C1 segment of cervical spinal cord (tissue), 14 donors: ENCODE measurements at regions not wholly inside any gene's neighbourhood (a gene's known extent, or its start where the extent isn't known, plus 50 kb on each side); places are given as distances from the start of the nearest gene placed in this dataset.
A peak's percentile ranks its signal among the peaks of the same experiment; 100 is the strongest.
"Not testable (repeated sequence)": the region's sequence is repeated elsewhere in the genome, so short reads cannot be mapped to it uniquely, and the experiment has no call there.

Source experiments
- DNase-seq, 14 donors: peaks; one replicate each; lab custom pipeline; 2025; lab: John Stamatoyannopoulos, UW

- DNase-seq: no peak
Measured at GRCh38 chr13:22883262-22883840, 297.4 kb upstream of the SGCG start.

GRCh38 chr13:22883956-22884355 lies 296.8 kb upstream of the SGCG start:
- DNase-seq: no peak

- DNase-seq: not testable (repeated sequence)
Measured at GRCh38 chr13:22886061-22886460, 294.7 kb upstream of the SGCG start.

DNA sequence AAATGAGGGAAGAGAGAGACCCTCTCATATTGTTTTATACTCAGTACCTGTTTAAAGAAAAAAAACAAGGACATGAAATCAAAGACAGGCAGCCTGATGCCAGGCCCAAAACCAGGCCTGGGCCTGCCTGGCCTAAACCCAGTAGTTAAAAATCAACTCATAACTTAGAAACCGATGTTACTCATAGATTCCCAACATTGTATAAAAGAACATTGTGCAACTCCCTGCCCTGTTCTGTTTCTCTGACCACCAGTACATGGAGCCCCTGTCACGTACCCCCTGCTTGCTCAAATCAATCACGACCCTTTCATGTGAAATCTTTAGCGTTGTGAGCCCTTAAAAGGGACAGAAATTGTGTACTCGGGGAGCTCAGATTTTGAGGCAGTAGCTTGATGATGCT lies 291.4 kb upstream of the SGCG start:
- DNase-seq: not testable (repeated sequence)

GRCh38 chr13:22893204-22893603 lies 287.6 kb upstream of the SGCG start:
- DNase-seq: no peak

GRCh38 chr13:22893777-22894176 lies 287.0 kb upstream of the SGCG start:
- no peak for DNase-seq

GRCh38 chr13:22897571-22898314 lies 283.0 kb upstream of the SGCG start:
- DNase-seq: no peak

DNA sequence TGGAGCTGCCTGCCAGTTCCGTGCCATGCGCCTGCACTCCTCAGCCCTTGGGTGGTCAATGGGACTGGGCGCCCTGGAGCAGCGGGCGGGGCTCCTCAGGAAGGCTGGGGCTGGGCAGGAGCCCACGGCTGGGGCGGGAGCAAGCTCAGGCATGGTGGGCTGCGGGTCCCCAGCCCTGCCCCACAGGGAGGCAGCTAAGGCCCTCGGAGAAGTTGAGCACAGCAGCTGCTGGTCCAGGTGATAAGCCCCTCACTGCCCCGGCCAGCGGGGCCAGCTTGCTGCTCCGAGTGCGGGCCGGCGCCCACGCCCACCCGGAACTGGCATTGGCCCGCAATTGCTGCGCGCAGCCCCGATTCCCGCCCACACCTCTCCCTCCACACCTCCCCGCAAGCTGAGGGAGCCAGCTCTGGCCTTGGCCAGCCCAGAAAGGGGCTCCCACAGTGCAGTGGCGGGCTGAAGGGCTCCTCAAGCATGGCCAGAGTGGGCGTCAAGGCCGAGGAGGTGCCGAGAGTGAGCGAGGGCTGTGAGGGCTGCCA lies 280.3 kb upstream of the SGCG start:
- not testable (repeated sequence) for DNase-seq

GRCh38 chr13:22903301-22903700 lies 277.5 kb upstream of the SGCG start:
- DNase-seq: no peak

GRCh38 chr13:22903925-22904324 lies 276.9 kb upstream of the SGCG start:
- no peak for DNase-seq

DNA sequence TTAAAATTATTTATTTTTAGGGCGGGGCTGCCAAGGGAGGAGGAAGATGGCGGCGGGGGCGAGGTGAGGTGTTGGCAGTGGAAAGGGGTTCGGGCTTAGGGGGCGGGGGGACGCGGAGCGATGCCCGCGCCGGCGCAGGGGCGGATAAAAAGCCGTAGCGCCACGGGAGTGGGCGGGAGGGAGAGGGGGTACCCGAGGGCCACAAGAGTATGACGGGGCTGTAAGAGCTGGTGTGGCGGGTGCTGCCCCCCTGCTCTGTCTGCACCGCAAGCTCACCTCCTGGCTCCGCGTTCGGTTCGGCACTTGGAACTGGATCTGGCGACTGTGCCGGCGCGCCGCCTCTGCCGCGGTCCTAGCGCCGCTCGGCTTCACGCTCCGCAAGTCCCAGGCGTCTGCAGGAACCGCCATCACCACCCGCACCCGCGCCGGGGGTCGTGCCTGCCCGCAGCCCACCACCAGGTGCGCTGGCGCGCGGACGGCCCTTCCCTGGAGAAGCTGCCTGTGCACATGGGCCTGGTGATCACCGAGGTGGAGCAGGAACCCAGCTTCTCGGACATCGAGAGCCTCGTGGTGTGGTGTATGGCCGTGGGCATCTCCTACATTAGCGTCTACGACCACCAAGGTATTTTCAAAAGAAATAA lies 265.2 kb upstream of the SGCG start:
- peak in 10 of 14 donors; percentile 12 to 86 (median 39) for DNase-seq

DNA sequence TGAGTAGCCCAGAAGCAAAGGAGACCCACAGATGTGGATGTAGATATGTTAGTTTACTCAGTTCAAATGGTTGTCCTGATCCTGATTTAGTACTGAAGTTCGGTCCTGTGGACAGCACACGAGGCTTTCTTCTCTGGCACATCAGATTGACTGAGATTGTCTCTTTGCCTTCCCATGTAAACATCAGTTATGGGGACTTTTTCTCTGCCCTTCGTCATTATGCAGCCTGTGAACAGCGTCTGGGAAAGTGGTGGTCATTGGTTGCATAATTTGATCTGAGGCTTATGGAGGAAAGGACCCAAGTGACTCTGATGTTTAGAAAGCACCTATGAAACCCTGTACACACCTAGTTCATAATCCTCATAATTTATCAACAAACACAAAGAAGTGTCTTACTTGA lies 264.5 kb upstream of the SGCG start:
- DNase-seq: not testable (repeated sequence)

GRCh38 chr13:22925881-22926747 lies 254.7 kb upstream of the SGCG start:
- DNase-seq: peak in 4 of 14 donors; percentile 6 to 35 (median 15)

DNA sequence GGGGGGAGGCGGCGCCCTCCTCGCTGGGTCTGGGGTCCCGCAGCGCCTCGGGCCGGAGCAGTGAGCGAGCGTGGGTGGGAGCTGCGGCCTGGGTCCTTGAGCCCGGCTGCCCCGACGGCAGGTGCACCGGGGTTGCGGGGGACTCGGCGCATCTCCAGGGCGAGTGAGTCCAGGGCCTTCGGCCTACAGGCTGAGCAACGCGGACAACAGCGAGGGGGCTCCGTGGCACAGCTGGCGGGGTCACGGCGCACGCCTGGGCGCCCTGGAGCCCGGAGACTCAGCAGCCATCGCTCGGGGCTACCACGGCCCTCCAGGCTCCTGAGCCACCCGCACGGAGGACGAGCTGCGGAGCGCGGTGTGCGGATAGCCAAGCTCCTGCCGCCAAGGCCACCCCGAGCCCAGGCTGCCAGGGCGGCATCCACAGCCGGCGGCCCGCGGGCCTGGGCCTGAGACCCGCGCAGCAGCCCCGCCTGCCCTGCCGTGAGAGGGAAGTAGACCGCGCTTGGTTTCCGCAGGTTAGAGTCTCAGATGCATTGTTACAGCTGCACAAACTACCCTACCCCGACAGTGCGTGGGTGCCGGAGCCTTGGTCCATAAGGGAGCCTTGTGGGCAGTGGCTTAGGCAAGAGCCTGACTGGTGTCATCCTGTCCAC lies 253.9 kb upstream of the SGCG start:
- peak in 1 of 14 donors; percentile 24 for DNase-seq

- not testable (repeated sequence) for DNase-seq
Measured at GRCh38 chr13:22927845-22928244, 252.9 kb upstream of the SGCG start.

- DNase-seq: no peak
Measured at GRCh38 chr13:22929381-22930126, 251.2 kb upstream of the SGCG start.

- no peak for DNase-seq
Measured at GRCh38 chr13:22931576-22931975, 249.2 kb upstream of the SGCG start.

GRCh38 chr13:22932632-22933412 lies 248.0 kb upstream of the SGCG start:
- DNase-seq: not testable (repeated sequence)

GRCh38 chr13:22933571-22934181 lies 247.1 kb upstream of the SGCG start:
- no peak for DNase-seq
